ENCODE measurements at regions not wholly inside any gene's neighbourhood (a gene's known extent, or its start where the extent isn't known, plus 50 kb on each side); places are given as distances from the start of the nearest gene placed in this dataset.

- TF ChIP-seq CTCF (IDR thresholded peaks at IDR 0.05; ENCODE audit: insufficient read depth, low read length) (no peak), GABPA (IDR thresholded peaks at IDR 0.05; ENCODE audit: low read depth) (no peak)
- TF ChIP-seq, protein P1, sequence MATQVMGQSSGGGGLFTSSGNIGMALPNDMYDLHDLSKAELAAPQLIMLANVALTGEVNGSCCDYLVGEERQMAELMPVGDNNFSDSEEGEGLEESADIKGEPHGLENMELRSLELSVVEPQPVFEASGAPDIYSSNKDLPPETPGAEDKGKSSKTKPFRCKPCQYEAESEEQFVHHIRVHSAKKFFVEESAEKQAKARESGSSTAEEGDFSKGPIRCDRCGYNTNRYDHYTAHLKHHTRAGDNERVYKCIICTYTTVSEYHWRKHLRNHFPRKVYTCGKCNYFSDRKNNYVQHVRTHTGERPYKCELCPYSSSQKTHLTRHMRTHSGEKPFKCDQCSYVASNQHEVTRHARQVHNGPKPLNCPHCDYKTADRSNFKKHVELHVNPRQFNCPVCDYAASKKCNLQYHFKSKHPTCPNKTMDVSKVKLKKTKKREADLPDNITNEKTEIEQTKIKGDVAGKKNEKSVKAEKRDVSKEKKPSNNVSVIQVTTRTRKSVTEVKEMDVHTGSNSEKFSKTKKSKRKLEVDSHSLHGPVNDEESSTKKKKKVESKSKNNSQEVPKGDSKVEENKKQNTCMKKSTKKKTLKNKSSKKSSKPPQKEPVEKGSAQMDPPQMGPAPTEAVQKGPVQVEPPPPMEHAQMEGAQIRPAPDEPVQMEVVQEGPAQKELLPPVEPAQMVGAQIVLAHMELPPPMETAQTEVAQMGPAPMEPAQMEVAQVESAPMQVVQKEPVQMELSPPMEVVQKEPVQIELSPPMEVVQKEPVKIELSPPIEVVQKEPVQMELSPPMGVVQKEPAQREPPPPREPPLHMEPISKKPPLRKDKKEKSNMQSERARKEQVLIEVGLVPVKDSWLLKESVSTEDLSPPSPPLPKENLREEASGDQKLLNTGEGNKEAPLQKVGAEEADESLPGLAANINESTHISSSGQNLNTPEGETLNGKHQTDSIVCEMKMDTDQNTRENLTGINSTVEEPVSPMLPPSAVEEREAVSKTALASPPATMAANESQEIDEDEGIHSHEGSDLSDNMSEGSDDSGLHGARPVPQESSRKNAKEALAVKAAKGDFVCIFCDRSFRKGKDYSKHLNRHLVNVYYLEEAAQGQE (IDR thresholded peaks at IDR 0.05; ENCODE audit: insufficient replicate concordance, low read depth) = no peak
- H3K27me3 ChIP-seq (ENCODE audit: insufficient read depth, poor library complexity, severe bottlenecking) = no peaks in the 10 kb centered on the region
- no peak for DNase-seq (ENCODE audit: low read depth in 1 of 2, low spot score in 1 of 2)
- no peak overlapping the region for H3K4me3 ChIP-seq (replicated peaks; ENCODE audit: insufficient read depth, low read length)
- H3K27ac ChIP-seq (replicated peaks) = no peak overlapping the region
Observed at GRCh38 chr11:80778941-80779340, 1338.1 kb upstream of the TENM4 start.

GRCh38 chr11:80778432-80778831 is 1337.6 kb upstream of the TENM4 start:
- TF ChIP-seq SPI1 (IDR thresholded peaks at IDR 0.05; ENCODE audit: borderline replicate concordance, low read depth) = no peak
- no peak for TF ChIP-seq POLR2AphosphoS5 (IDR thresholded peaks at IDR 0.05; ENCODE audit: low read depth)
- TF ChIP-seq CTCF (IDR thresholded peaks at IDR 0.05; ENCODE audit: insufficient read depth, low read length) = no peak
- TF ChIP-seq, protein P1 (IDR thresholded peaks at IDR 0.05; ENCODE audit: insufficient replicate concordance, low read depth) = no peak
- no peak for TF ChIP-seq GABPA (IDR thresholded peaks at IDR 0.05; ENCODE audit: low read depth)
- no peak for DNase-seq (ENCODE audit: low read depth in 1 of 2, low spot score in 1 of 2)
- no peak overlapping the region for H3K27ac ChIP-seq (replicated peaks)
- no peak overlapping the region for H3K4me3 ChIP-seq (replicated peaks; ENCODE audit: insufficient read depth, low read length)
- no peaks in the 10 kb centered on the region for H3K27me3 ChIP-seq (ENCODE audit: insufficient read depth, poor library complexity, severe bottlenecking)

DNA sequence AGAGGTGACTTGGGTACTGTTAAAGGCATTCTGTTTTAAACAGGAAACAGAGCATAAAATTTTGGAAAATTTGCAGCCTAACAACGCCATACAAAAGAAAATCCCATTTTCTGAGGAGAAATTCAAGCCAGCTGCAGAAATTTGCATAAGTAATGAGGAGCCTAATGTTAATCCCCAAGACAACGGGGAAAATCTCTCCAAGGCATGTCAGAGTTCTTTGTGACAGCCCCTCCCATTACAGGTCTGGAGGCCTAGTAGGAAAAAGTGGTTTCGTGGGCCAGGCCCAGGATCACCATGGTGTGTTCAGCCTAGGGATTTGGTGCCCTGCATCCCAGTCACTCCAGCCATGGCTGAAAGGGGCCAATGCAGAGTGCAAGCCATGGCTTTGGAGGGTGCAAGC is 1333.1 kb upstream of the TENM4 start:
- TF ChIP-seq SPI1 (IDR thresholded peaks at IDR 0.05; ENCODE audit: borderline replicate concordance, low read depth) = no peak
- no peak for TF ChIP-seq CTCF (IDR thresholded peaks at IDR 0.05; ENCODE audit: insufficient read depth, low read length)
- no peak for TF ChIP-seq POLR2AphosphoS5 (IDR thresholded peaks at IDR 0.05; ENCODE audit: low read depth)
- TF ChIP-seq, protein P1 (IDR thresholded peaks at IDR 0.05; ENCODE audit: insufficient replicate concordance, low read depth) = no peak
- TF ChIP-seq GABPA (IDR thresholded peaks at IDR 0.05; ENCODE audit: low read depth) = no peak
- Histone ChIP-seq H3K4me3 (replicated peaks; ENCODE audit: insufficient read depth, low read length) (no peak overlapping the region), H3K27me3 (ENCODE audit: insufficient read depth, poor library complexity, severe bottlenecking) (no peaks in the 10 kb centered on the region), H3K27ac (replicated peaks) (no peak overlapping the region)
- DNase-seq (ENCODE audit: low read depth in 1 of 2, low spot score in 1 of 2) = no peak

All from HL-60 (cell line).